Neural cell (in vitro differentiated cells): ENCODE measurements at regions not wholly inside any gene's neighbourhood (a gene's known extent, or its start where the extent isn't known, plus 50 kb on each side); places are given as distances from the start of the nearest gene placed in this dataset.

Experiments used
- H2AFZ ChIP-seq: fragments of 200-600, 300-800 bp; sonication (generic), shearing (Covaris generic); 2 replicates; pipeline ENCODE4 v1.6.0; 2014; ENCODE audit warnings: low read depth, mild to moderate bottlenecking, antibody characterized with exemption, low read length, moderate library complexity
- H3F3A ChIP-seq: fragments of 200-600 bp; shearing (Covaris generic); 2 replicates; pipeline ENCODE4 v1.6.1; 2016; ENCODE audit warnings: mild to moderate bottlenecking, moderate library complexity, mixed read lengths, antibody characterized with exemption, low read length; ENCODE audit not compliant: insufficient read depth, poor library complexity, severe bottlenecking
- H3K27ac ChIP-seq: fragments of 200-600, 300-800 bp; sonication (generic), shearing (Covaris generic); 2 replicates; pipeline ENCODE4 v1.5.1; 2014; ENCODE audit warnings: mild to moderate bottlenecking, low read length, moderate library complexity
- H3K27me3 ChIP-seq: fragments of 300-800, 200-600 bp; sonication (generic), shearing (Covaris generic); 2 replicates; pipeline ENCODE4 v1.6.0; 2014; ENCODE audit warnings: mild to moderate bottlenecking, low read depth, low read length, moderate library complexity; ENCODE audit not compliant: insufficient read depth
- H3K36me3 ChIP-seq: fragments of 300-800, 200-600 bp; sonication (generic), shearing (Covaris generic); 2 replicates; pipeline ENCODE4 v1.5.1; 2014; ENCODE audit warnings: mild to moderate bottlenecking, antibody characterized with exemption, low read length, moderate library complexity; ENCODE audit not compliant: insufficient read depth
- H3K4me2 ChIP-seq: fragments of 300-800, 200-600 bp; sonication (generic), shearing (Covaris generic); 2 replicates; pipeline ENCODE4 v1.6.0; 2014; ENCODE audit warnings: mild to moderate bottlenecking, low read length
- H3K4me3 ChIP-seq: fragments of 300-800, 200-600 bp; sonication (generic), shearing (Covaris generic); 2 replicates; pipeline ENCODE4 v1.5.1; 2014; ENCODE audit warnings: mild to moderate bottlenecking, low read length, moderate library complexity
- H3K79me2 ChIP-seq: fragments of 200-600 bp; shearing (Covaris generic); replicated peaks from 2 replicates; pipeline ENCODE4 v1.6.0; 2014; ENCODE audit warnings: mild to moderate bottlenecking, low read length, moderate library complexity; ENCODE audit not compliant: insufficient read depth
- H3K9ac ChIP-seq: fragments of 300-800, 200-600 bp; sonication (generic), shearing (Covaris generic); 2 replicates; pipeline ENCODE4 v1.6.1; 2016; ENCODE audit warnings: mild to moderate bottlenecking, low read length, mixed read lengths
- H3K9me2 ChIP-seq: fragments of 200-600 bp; shearing (Covaris generic); 2 replicates; pipeline ENCODE4 v1.6.1; 2016; ENCODE audit warnings: mild to moderate bottlenecking, low read length, mixed read lengths; ENCODE audit not compliant: insufficient read depth
- H3K9me3 ChIP-seq: fragments of 200-600, 300-800 bp; sonication (generic), shearing (Covaris generic); 2 replicates; pipeline ENCODE4 v1.6.1; 2016; ENCODE audit warnings: mild to moderate bottlenecking, mixed run types, low read length, moderate library complexity, mixed read lengths
- H4K20me1 ChIP-seq: fragments of 200-600 bp; shearing (Covaris generic); 2 replicates; pipeline ENCODE4 v1.6.1; 2016; ENCODE audit warnings: mild to moderate bottlenecking, mixed run types; ENCODE audit not compliant: insufficient read depth
- CTCF ChIP-seq: fragments of 450-650 bp; IDR thresholded peaks from 2 replicates; pipeline ENCODE4 v1.5.1; 2014; ENCODE audit warnings: antibody characterized with exemption, mild to moderate bottlenecking, moderate library complexity; ENCODE audit not compliant: poor library complexity, severe bottlenecking
- EP300 ChIP-seq: fragments of 450-650 bp; conservative IDR thresholded peaks from 2 replicates; pipeline ENCODE4 v1.6.1; 2014; ENCODE audit warnings: antibody characterized with exemption, mild to moderate bottlenecking, moderate library complexity; ENCODE audit not compliant: poor library complexity, severe bottlenecking
- EZH2 ChIP-seq: fragments of 200-600, 300-800 bp; shearing (Covaris generic), sonication (generic); IDR thresholded peaks from 2 replicates; pipeline ENCODE4 v1.6.1; 2014; ENCODE audit warnings: antibody characterized with exemption, low read length, borderline replicate concordance, mild to moderate bottlenecking; ENCODE audit not compliant: insufficient read depth, poor library complexity, severe bottlenecking
- MXI1 ChIP-seq: fragments of 450-650 bp; conservative IDR thresholded peaks from 2 replicates; pipeline ENCODE4 v1.6.1; 2014; ENCODE audit warnings: antibody characterized with exemption, mild to moderate bottlenecking; ENCODE audit not compliant: poor library complexity, severe bottlenecking
- POLR2AphosphoS5 ChIP-seq: IDR thresholded peaks from 2 replicates; pipeline ENCODE4 v1.6.1; 2012
- RAD21 ChIP-seq: fragments of 450-650 bp; conservative IDR thresholded peaks from 2 replicates; pipeline ENCODE4 v1.6.1; 2014; ENCODE audit warnings: antibody characterized with exemption, mild to moderate bottlenecking, moderate library complexity
- REST ChIP-seq: IDR thresholded peaks from 2 replicates; pipeline ENCODE4 v1.6.1; 2012; ENCODE audit warnings: borderline replicate concordance
- SMC3 ChIP-seq: fragments of 450-650 bp; conservative IDR thresholded peaks from 2 replicates; pipeline ENCODE4 v1.6.1; 2014; ENCODE audit warnings: antibody characterized with exemption, mild to moderate bottlenecking, moderate library complexity; ENCODE audit not compliant: poor library complexity
- TAF1 ChIP-seq: IDR thresholded peaks from 2 replicates; pipeline ENCODE4 v1.6.1; 2012; ENCODE audit warnings: low read depth

- H3K9ac ChIP-seq, result no peak overlapping the region
- H3K79me2 ChIP-seq, result no peaks in the 10 kb centered on the region
- no peaks in the 10 kb centered on the region for H3K27me3 ChIP-seq
- H3K4me3 ChIP-seq, result no peak overlapping the region
- no peak for TF ChIP-seq EP300
- TF ChIP-seq SMC3, result no peak
- TF ChIP-seq POLR2AphosphoS5, result no peak
- TF ChIP-seq EZH2, result no peak
- no peak for TF ChIP-seq CTCF
- no peak for TF ChIP-seq REST
- TF ChIP-seq TAF1, result no peak
- TF ChIP-seq MXI1, result no peak
- no peak for TF ChIP-seq RAD21
- no peaks in the 10 kb centered on the region for H4K20me1 ChIP-seq
- H3K36me3 ChIP-seq, result no peaks in the 10 kb centered on the region
- H2AFZ ChIP-seq, result no peak overlapping the region
- no peaks in the 10 kb centered on the region for H3F3A ChIP-seq
- no peak overlapping the region for H3K27ac ChIP-seq
- H3K9me2 ChIP-seq, result no peaks in the 10 kb centered on the region
- no peak overlapping the region for H3K4me2 ChIP-seq
- no peaks in the 10 kb centered on the region for H3K9me3 ChIP-seq
Measured at GRCh38 chr4:153034681-153035080, 98.6 kb downstream of the FHDC1 start.

GRCh38 chr4:153036931-153037482 lies 100.9 kb downstream of the FHDC1 start:
- H3K9me3 ChIP-seq, result no peaks in the 10 kb centered on the region
- H2AFZ ChIP-seq, result no peak overlapping the region
- no peaks in the 10 kb centered on the region for H3K36me3 ChIP-seq
- no peaks in the 10 kb centered on the region for H3K9me2 ChIP-seq
- no peak overlapping the region for H3K27ac ChIP-seq
- H3K27me3 ChIP-seq, result no peaks in the 10 kb centered on the region
- H3K4me3 ChIP-seq, result no peak overlapping the region
- no peaks in the 10 kb centered on the region for H4K20me1 ChIP-seq
- TF ChIP-seq EP300, result no peak
- no peak for TF ChIP-seq RAD21
- no peak for TF ChIP-seq TAF1
- TF ChIP-seq EZH2, result no peak
- no peak for TF ChIP-seq REST
- TF ChIP-seq MXI1, result no peak
- no peak for TF ChIP-seq POLR2AphosphoS5
- no peak for TF ChIP-seq SMC3
- TF ChIP-seq CTCF, result no peak
- no peaks in the 10 kb centered on the region for H3K79me2 ChIP-seq
- no peak overlapping the region for H3K4me2 ChIP-seq
- H3F3A ChIP-seq, result no peaks in the 10 kb centered on the region
- H3K9ac ChIP-seq, result no peak overlapping the region
